ENCODE measurements at regions not wholly inside any gene's neighbourhood (a gene's known extent, or its start where the extent isn't known, plus 50 kb on each side); places are given as distances from the start of the nearest gene placed in this dataset.

DNA sequence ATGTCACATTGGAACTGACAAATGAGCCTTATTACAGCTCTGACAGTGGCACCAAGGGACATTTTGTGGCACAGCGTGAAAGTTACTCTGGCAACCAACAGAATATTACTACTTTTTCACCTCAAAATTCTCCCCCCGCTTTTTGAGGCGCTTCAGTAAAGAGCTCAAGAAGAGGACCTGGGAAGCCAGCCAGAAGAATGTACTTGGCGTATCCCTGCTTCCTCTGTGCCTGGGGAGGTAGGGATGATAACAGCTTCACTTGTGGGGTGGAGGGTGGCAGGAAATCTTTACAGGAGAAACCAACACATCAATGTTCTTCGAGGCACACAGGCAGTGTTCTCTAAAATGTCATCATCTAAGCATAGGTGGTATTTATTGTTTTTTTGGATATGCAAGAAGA lies 624.1 kb downstream of the NR2F1-AS1 start:
- intact Hi-C loops (cut with micrococcal nuclease; ENCODE audit: unreplicated experiment): no loop called here
- Mint-ChIP-seq H3K4me1 (ENCODE audit: low read depth, unreplicated experiment) (peaks cover 17% of the 10 kb centered on the region), H3K27ac (ENCODE audit: unreplicated experiment) (no peak overlapping the region), H3K27me3 (ENCODE audit: unreplicated experiment) (no peaks in the 10 kb centered on the region), H3K4me3 (ENCODE audit: low read depth, unreplicated experiment) (no peak overlapping the region), H3K36me3 (ENCODE audit: insufficient read depth, unreplicated experiment) (no peaks in the 10 kb centered on the region), H3K9me3 (ENCODE audit: low read depth, unreplicated experiment) (peaks cover 22% of the 10 kb centered on the region)
- CTCF ChIA-PET: interaction anchor here (0.9 kb wide), 1 partner anchor 14 kb away, joined by 3 read pairs; no protein-coding TSS in a partner anchor
- TF ChIP-seq CTCF (IDR thresholded peaks at IDR 0.05; ENCODE audit: unreplicated experiment): no peak
- BruUV-seq (replicated peaks): no TSS peak
- DNase-seq: no peak

DNA sequence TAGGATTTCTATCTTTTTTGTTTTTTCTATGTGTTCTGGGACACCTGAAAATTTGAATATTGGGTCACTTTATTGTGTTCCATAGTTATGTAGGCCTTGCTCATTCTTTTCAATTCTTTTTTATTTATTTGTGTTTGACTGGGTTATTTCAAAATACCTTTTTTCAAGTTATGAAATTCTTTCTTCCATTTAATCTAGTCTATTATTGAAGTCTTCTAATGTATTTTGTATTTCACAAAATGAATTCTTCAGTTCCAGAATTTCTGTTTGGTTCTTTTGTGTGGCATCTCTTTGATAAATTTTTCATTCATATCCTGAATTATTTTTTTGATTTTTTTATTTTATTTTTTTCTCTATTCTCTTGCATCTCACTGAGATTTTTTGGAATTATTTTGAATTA lies 628.8 kb downstream of the NR2F1-AS1 start:
- Mint-ChIP-seq H3K36me3 (ENCODE audit: insufficient read depth, unreplicated experiment) (no peaks in the 10 kb centered on the region), H3K27ac (ENCODE audit: unreplicated experiment) (peak overlapping the region; percentile 9), H3K4me3 (ENCODE audit: low read depth, unreplicated experiment) (no peak overlapping the region), H3K27me3 (ENCODE audit: unreplicated experiment) (no peaks in the 10 kb centered on the region), H3K9me3 (ENCODE audit: low read depth, unreplicated experiment) (peaks cover 29% of the 10 kb centered on the region), H3K4me1 (ENCODE audit: low read depth, unreplicated experiment) (peaks cover 25% of the 10 kb centered on the region)
- intact Hi-C loops (cut with micrococcal nuclease; ENCODE audit: unreplicated experiment): no loop called here
- no peak for TF ChIP-seq CTCF (IDR thresholded peaks at IDR 0.05; ENCODE audit: unreplicated experiment)
- no TSS peak for BruUV-seq (replicated peaks)
- CTCF ChIA-PET: no interaction called here
- DNase-seq: no peak

GRCh38 chr5:92951746-92952145 lies 629.3 kb downstream of the NR2F1-AS1 start:
- CTCF ChIA-PET: no interaction called here
- Mint-ChIP-seq H3K4me1 (ENCODE audit: low read depth, unreplicated experiment) (peaks cover 30% of the 10 kb centered on the region), H3K36me3 (ENCODE audit: insufficient read depth, unreplicated experiment) (no peaks in the 10 kb centered on the region), H3K4me3 (ENCODE audit: low read depth, unreplicated experiment) (no peak overlapping the region), H3K27me3 (ENCODE audit: unreplicated experiment) (no peaks in the 10 kb centered on the region), H3K27ac (ENCODE audit: unreplicated experiment) (no peak overlapping the region), H3K9me3 (ENCODE audit: low read depth, unreplicated experiment) (peaks cover 29% of the 10 kb centered on the region)
- no TSS peak for BruUV-seq (replicated peaks)
- intact Hi-C loops (cut with micrococcal nuclease; ENCODE audit: unreplicated experiment): no loop called here
- no peak for TF ChIP-seq CTCF (IDR thresholded peaks at IDR 0.05; ENCODE audit: unreplicated experiment)
- DNase-seq: no peak

- CTCF ChIA-PET: interaction anchor here (2.8 kb wide), 1 partner anchor 24 kb away, joined by 12 read pairs; no protein-coding TSS in a partner anchor
- Mint-ChIP-seq H3K36me3 (ENCODE audit: insufficient read depth, unreplicated experiment) (peaks cover 17% of the 10 kb centered on the region), H3K4me3 (ENCODE audit: low read depth, unreplicated experiment) (no peak overlapping the region), H3K9me3 (ENCODE audit: low read depth, unreplicated experiment) (peaks cover 12% of the 10 kb centered on the region), H3K4me1 (ENCODE audit: low read depth, unreplicated experiment) (peaks cover 68% of the 10 kb centered on the region), H3K27me3 (ENCODE audit: unreplicated experiment) (no peaks in the 10 kb centered on the region), H3K27ac (ENCODE audit: unreplicated experiment) (peak overlapping the region; percentile 92)
- DNase-seq: no peak
- no TSS peak for BruUV-seq (replicated peaks)
- intact Hi-C loops (cut with micrococcal nuclease; ENCODE audit: unreplicated experiment): no loop called here
- TF ChIP-seq CTCF (IDR thresholded peaks at IDR 0.05; ENCODE audit: unreplicated experiment): no peak
These were observed 634.5 kb downstream of the NR2F1-AS1 start for GRCh38 chr5:92946546-92946945.
